IMR-90 (cell line): ENCODE measurements at regions not wholly inside any gene's neighbourhood (a gene's known extent, or its start where the extent isn't known, plus 50 kb on each side); places are given as distances from the start of the nearest gene placed in this dataset.

ENCODE experiments used
- BHLHE40 ChIP-seq: fragments of 150-350 bp; IDR thresholded peaks from 2 replicates; pipeline ENCODE4 v1.6.1; 2016; ENCODE audit warnings: mild to moderate bottlenecking, low read depth, low read length
- CEBPB ChIP-seq: IDR thresholded peaks from 2 replicates; pipeline ENCODE4 v1.6.1; 2012; ENCODE audit warnings: low read depth, low read length, improper control_type of control experiment
- CHD1 ChIP-seq: IDR thresholded peaks from 2 replicates; pipeline ENCODE4 v1.6.1; 2012; ENCODE audit warnings: low read depth, low read length, improper control_type of control experiment
- CTCF ChIP-seq: conservative IDR thresholded peaks from 2 replicates; pipeline ENCODE4 v1.5.1; 2012; ENCODE audit warnings: mild to moderate bottlenecking, low read depth, low read length, improper control_type of control experiment
- ELK1 ChIP-seq: fragments of 150-350 bp; IDR thresholded peaks from 2 replicates; pipeline ENCODE4 v1.6.1; 2016; ENCODE audit warnings: low read depth, mild to moderate bottlenecking, low read length, moderate library complexity, borderline replicate concordance
- FOS ChIP-seq: fragments of 150-350 bp; IDR thresholded peaks from 2 replicates; pipeline ENCODE4 v1.6.1; 2016; ENCODE audit warnings: low read depth, low read length
- MAFK ChIP-seq: IDR thresholded peaks from 2 replicates; pipeline ENCODE4 v1.6.1; 2012; ENCODE audit warnings: low read depth, low read length, improper control_type of control experiment
- MAZ ChIP-seq: IDR thresholded peaks from 2 replicates; pipeline ENCODE4 v1.6.1; 2012; ENCODE audit warnings: low read depth, mild to moderate bottlenecking, low read length, improper control_type of control experiment, moderate library complexity, borderline replicate concordance
- MXI1 ChIP-seq: IDR thresholded peaks from 2 replicates; pipeline ENCODE4 v1.6.1; 2012; ENCODE audit warnings: low read depth, mild to moderate bottlenecking, low read length, moderate library complexity, borderline replicate concordance
- POLR2A ChIP-seq: IDR thresholded peaks from 2 replicates; pipeline ENCODE4 v1.6.1; 2012; ENCODE audit warnings: mild to moderate bottlenecking, low read depth, low read length
- RAD21 ChIP-seq: IDR thresholded peaks from 2 replicates; pipeline ENCODE4 v1.6.1; 2012; ENCODE audit warnings: low read length, improper control_type of control experiment
- RCOR1 ChIP-seq: IDR thresholded peaks from 2 replicates; pipeline ENCODE4 v1.6.1; 2012; ENCODE audit warnings: mild to moderate bottlenecking, low read length, improper control_type of control experiment; ENCODE audit not compliant: insufficient replicate concordance
- RFX5 ChIP-seq: IDR thresholded peaks from 2 replicates; pipeline ENCODE4 v1.8.0; 2012; ENCODE audit warnings: low read depth, mild to moderate bottlenecking, low read length, moderate library complexity
- USF2 ChIP-seq: fragments of 150-350 bp; IDR thresholded peaks from 2 replicates; pipeline ENCODE4 v1.6.1; 2017; ENCODE audit warnings: mild to moderate bottlenecking, antibody characterized with exemption, low read length, low read depth

GRCh38 chr10:128839701-128840100, 627.3 kb upstream of the MGMT start:
- TF ChIP-seq CTCF (no peak), POLR2A (no peak), MXI1 (no peak), CHD1 (no peak), USF2 (no peak), MAFK (no peak), RFX5 (no peak), MAZ (no peak), CEBPB (no peak), BHLHE40 (no peak), RCOR1 (no peak), ELK1 (no peak), RAD21 (no peak), FOS (no peak)
